HuH-7.5 (cell line): ENCODE measurements at regions not wholly inside any gene's neighbourhood (a gene's known extent, or its start where the extent isn't known, plus 50 kb on each side); places are given as distances from the start of the nearest gene placed in this dataset.

Source experiments
- DNase-seq: peaks from one replicate; pipeline ENCODE4 v3.0.0; 2011; ENCODE audit warnings: low spot score

- DNase-seq, result no peak
Measured at GRCh38 chr3:153314038-153314437, 152.0 kb downstream of the RAP2B start.

DNA sequence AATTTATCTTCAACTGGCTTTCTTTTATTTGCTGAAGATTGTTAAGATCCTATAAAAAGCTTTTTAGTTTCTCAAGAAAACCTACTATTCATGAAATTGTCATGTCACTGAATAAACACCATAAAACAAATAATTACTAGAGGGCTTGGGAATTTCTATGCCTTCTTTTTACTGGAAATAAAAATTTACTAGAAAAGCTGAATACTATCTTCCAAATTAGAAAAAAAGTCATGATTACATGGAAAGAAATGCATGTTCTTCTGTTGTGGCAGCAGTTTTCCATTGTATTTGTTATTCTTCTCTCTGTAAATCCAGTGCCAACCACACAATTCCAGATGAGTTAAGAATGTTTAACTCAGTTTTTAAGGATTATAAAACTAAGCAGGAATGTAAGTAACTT, 153.8 kb downstream of the RAP2B start:
- no peak for DNase-seq

- DNase-seq, result no peak
Measured at GRCh38 chr3:153319705-153320554, 157.9 kb downstream of the RAP2B start.

DNA sequence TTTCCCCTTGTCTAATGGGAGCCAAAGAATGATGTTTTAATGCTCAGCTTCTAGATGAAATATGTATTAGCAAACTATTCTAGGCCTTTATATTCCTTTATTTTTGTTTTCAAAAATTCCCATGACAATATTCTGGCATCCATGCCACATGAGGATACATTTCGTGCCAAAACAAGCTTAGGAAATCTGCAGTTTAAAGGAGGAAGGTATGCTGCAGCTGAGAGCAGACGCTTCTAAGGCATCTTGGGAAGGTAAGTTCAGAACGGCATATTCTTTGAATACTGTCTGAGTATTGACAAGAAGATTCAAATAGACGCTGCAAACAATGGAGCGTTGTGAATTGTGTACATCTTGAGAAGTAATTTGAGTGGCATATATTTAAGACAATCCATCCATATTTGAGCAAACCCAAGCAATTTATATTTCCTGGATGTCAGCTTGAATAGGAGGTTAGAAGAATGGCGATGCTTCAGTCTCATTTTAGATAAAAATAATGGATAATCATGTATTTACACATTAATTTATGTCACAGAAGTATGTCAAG, 158.6 kb downstream of the RAP2B start:
- DNase-seq, result no peak

GRCh38 chr3:153328690-153329089, 166.7 kb downstream of the RAP2B start:
- no peak for DNase-seq

GRCh38 chr3:153330901-153331300, 168.9 kb downstream of the RAP2B start:
- DNase-seq, result no peak

DNA sequence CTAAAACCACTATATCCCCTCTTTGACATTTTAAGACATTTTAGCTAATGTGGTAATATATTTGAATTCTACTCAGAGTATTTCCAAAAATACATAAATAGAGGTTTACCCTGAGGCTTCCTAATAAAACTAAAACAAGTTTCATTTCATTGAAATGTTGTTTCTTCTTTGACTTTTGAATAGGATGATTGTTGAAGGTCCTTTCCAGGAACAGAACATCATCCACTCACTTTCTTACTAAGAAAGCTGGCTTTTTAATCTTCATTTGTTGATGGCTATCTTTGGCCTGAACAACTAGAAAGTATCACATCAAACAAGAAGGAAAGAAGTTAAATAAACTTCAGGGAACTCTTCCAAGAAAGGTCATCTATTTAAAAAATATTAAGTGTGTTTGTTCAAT, 169.7 kb downstream of the RAP2B start:
- no peak for DNase-seq

DNA sequence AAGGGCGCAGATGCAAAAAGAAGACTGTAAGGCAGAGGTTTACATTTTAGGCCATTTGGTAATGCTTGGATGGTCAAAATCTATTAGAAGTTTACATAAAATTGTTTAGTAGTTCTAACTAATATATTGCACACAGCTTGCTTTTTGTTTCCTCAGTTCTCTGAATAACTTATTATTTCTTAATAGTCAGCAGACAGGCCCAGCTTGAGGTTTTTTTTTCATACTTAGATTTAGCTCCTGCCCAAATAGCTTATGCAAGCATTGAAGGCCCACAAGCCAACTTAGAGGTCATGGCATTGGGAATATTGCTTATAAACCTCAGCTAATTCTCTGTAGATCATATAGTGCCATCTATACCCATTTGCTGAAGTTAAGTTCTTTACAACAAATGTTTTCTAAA, 172.5 kb downstream of the RAP2B start:
- no peak for DNase-seq

DNA sequence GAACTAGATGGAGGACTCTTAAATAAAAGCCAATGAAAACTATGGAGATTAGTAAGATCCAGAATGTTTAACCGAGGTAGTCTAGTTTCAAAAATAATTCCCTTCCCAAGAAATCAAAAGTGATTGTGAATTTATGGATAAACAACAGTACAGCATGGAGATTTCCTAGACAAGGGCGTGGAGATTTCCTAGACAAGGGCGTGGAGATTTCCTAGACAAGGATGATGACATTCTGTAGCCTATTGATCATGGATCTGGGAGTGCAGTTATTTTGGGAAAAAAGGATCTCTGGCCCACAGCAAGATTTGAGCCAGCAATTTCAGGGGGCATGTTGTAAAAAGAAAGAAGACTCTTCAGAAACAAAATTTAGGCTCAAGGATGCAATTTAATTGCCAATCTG, 175.3 kb downstream of the RAP2B start:
- no peak for DNase-seq

GRCh38 chr3:153338487-153338886, 176.5 kb downstream of the RAP2B start:
- DNase-seq, result no peak

- no peak for DNase-seq
Measured at GRCh38 chr3:153339065-153339464, 177.0 kb downstream of the RAP2B start.

DNA sequence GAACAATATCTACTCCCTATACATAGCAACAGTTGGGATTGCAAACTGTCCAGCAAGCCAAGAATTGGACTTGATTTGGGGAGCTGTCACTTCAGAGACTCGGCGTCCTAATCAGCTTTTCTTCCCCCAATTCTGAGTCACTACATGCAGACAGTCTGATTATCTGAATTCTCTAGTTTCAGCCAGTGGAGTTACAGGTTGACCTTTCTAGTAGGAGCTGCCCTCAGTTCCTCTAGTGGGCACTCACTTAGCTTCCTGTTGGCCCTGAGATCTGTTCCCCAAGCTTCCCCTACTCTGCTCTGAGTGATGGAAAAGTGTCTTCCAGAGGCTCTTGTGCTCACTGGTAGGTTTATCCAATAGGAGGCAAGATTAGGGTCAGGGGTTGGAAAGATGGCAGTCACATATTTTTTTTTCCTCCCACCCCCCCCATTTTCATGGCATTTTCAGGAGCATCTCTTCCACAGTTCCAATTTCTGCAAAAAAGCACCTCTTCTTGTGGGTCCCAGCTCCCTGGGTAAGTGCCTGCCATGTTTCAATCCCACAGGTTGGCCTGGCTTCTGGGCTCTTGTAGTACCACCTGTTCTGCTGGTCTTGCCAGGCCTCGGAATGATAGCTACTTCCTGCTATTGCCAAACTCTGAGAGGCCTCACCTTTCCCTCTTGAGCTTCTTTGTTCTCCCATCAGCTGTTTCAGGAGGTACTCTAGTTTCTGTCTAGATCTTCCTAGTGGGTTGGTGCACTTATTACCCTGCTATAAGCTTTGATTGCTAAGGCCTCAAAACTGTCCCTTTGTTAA, 182.2 kb downstream of the RAP2B start:
- no peak for DNase-seq

GRCh38 chr3:153348457-153349107, 186.6 kb downstream of the RAP2B start:
- DNase-seq, result no peak

DNA sequence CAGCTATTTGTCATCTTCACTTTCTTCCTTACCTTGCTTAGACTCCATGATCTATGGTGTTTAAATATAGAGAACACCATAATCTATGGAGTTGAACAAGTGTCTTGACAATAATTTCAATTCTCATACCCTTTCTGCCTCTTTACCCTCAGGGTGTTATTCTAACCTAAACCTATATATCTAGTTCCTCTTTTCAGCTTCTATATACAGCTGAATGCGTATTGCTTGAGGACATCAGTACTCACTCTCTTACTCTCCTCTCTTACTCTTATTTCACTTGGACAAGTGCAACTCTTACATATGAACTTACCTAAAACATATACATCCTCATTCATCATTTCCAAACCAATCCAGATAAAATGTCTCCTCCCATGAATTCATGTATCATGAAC, 187.1 kb downstream of the RAP2B start:
- no peak for DNase-seq

DNA sequence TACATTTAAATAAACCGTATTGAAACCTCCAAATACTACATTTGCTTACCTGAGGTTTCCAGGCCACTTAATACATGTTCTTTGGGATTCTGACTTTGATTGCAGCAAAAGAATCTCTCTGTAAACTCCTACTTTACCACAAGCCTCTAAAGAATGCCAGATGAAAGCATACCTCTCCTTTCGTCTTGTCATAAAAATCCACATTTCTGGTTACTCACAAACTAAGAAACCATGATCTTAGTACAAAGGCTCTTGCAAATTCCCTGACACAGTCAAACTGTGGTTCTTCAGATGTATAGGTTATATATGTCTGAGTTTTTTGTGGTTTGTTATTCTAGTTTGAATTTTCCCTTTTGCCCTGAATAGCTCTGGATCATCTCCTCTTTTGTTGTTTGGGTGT, 188.4 kb downstream of the RAP2B start:
- DNase-seq, result no peak

- no peak for DNase-seq
Measured at GRCh38 chr3:153354641-153355040, 192.6 kb downstream of the RAP2B start.

- no peak for DNase-seq
Measured at GRCh38 chr3:153355559-153355958, 193.5 kb downstream of the RAP2B start.

DNA sequence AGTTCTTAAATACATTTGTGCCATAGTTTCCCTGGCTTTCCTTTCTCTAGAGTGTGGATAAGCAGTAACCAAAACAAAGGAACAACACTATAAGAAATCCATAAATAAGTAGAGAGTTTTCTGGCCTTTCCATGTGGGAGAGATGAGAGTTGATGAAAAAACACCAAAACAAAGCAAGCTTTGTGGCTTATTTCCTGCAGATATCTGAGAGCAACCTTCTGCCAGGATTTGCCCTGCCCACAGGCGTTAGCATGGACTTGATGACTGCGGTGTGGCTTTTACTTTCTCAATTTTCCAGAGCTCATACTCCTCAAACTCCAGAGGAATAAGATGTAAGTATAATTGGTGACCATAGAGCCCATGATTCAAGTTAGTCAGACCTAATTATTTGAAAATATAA, 194.9 kb downstream of the RAP2B start:
- DNase-seq, result no peak

- DNase-seq, result no peak
Measured at GRCh38 chr3:153357436-153357835, 195.4 kb downstream of the RAP2B start.

DNA sequence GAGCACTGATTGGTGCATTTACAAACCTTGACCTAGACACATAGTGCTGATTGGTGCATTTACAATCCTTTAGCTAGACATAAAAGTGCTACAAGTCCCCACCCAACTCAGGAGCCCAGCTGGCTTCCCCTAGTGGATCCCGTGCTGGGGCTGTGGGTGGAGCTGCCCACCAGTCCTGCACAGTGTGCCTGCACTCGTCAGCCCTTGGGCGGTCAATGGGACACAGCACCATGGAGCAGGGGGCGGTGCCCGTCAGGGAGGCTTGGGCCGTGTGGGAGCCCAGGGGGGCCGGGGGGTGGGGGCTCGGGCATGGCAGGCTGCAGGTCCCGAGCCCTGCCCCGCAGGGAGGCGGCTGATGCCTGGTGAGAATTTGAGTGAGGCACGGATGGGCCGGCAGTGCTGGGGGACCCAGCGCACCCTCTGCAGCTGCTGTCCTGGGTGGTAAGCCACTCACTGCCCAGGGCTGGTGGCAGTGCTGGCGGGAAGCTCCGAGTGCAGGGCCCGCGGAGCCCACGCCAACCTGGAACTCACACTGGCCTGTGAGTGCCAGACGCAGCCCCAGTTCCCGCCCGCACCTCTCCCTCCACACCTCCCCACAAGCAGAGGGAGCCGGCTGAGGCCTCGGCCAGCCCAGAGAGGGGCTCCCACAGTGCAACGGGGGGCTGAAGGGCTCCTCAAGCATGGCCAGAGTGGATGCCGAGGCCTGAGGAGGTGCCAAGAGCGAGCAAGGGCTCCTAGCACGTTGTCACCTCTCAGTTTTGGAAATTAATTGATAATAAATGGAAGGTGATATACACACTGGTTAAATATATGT, 207.7 kb downstream of the RAP2B start:
- DNase-seq, result no peak

DNA sequence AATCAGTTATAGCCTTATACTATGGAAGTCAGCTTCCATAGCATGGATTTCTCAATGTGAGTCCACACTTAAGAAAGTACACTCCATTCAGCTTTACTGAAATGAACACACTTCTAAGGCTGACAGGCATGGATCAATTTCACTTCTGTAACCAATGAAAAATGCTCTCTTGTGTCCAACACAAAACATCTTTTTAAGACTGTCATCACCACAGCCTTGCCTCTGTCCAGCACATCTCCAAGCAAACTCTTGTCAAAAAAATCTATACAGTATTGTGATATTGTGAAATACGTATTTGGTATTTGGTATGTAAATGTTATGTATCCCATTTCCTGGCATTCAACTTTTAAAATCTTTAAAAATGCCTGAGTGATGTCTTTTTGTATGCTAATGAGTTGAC, 208.7 kb downstream of the RAP2B start:
- DNase-seq, result no peak

GRCh38 chr3:153372326-153372725, 210.3 kb downstream of the RAP2B start:
- no peak for DNase-seq
